ENCODE measurements at regions not wholly inside any gene's neighbourhood (a gene's known extent, or its start where the extent isn't known, plus 50 kb on each side); places are given as distances from the start of the nearest gene placed in this dataset.
A peak's percentile ranks its signal among the peaks of the same experiment; 100 is the strongest.
"Not testable (repeated sequence)": the region's sequence is repeated elsewhere in the genome, so short reads cannot be mapped to it uniquely, and the experiment has no call there.

- DNase-seq = no peak
These were observed 59.3 kb downstream of the EBLN2 start for GRCh38 chr3:73120710-73121109.

DNA sequence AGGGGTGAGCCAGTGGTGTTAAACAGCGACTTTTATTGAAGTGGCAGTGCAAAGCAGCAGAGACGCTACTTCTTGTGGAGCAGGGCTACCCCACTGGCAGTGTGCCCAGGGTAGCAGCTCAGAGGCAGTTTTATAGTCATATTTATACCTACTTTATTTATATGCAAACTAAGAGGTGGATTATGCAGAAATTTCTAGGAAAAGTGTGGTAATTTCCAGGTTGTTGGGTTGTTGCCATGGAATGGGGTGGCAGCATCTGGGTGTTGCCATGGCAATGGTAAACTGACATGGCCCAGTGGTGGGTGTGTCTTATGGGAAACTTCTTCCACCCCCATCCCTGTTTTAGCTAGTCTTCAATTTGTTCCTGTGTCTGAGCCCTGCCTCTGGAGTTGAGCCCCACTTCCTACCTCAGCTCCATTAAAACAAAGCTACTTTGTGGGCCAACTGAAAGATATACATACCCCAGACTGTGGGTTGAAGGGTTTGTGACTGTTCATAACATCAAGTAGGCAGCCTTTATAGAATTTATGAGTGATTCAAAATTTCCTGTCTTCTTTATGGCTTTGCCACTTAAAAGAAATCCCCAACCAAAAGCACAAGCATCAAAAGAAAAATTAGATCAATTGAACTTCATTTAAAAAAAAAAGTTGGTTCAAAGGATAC, 60.3 kb downstream of the EBLN2 start:
- DNase-seq = no peak

GRCh38 chr3:73134034-73134433, 72.6 kb downstream of the EBLN2 start:
- no peak for DNase-seq

DNA sequence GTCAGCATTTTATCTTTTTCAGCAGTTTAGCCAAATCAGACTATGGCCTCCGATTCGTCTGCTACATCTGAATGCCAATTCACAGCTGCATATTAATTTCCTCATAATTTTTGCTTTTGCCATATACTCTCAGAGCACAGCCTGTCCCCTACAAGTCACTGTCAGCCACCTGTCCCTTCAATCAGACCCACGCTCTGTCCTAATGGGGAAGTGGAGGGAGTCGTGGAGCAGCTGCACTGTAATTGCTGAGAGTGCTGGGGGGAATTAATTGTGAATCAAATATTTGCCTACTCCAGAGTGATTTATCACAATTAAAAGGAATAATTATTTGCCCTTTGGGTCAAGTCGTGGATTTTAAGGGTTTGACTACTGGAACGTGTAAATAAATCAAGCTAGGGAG, 75.5 kb downstream of the EBLN2 start:
- DNase-seq = peak; percentile 86

GRCh38 chr3:73137736-73138403, 76.4 kb downstream of the EBLN2 start:
- no peak for DNase-seq

- DNase-seq = no peak
These were observed 79.4 kb downstream of the EBLN2 start for GRCh38 chr3:73140772-73141442.

- DNase-seq = peak; percentile 66
These were observed 80.1 kb downstream of the EBLN2 start for GRCh38 chr3:73141525-73141924.

DNA sequence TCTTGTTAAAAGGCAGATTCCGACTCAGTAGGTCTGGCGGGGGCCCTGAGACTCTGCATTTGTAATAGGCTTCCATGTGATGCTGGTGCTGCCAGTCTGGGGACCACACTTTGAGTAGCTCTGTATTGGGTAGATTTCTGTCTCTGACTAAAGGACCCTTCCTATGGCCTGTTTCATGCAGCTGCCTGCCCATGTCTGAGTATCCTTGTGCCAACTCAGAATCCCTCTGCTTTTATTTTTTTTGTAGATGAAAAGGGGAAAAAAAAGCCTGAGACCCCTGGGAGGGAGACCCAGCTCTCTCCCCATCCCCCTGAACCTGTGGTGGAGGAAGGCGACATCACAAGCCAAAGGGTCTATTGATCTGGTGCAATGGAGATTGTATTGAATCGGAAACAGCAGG, 81.9 kb downstream of the EBLN2 start:
- DNase-seq = no peak

- peak; percentile 69 for DNase-seq
These were observed 82.4 kb downstream of the EBLN2 start for GRCh38 chr3:73143821-73144237.

GRCh38 chr3:73144276-73144675, 82.8 kb downstream of the EBLN2 start:
- no peak for DNase-seq

DNA sequence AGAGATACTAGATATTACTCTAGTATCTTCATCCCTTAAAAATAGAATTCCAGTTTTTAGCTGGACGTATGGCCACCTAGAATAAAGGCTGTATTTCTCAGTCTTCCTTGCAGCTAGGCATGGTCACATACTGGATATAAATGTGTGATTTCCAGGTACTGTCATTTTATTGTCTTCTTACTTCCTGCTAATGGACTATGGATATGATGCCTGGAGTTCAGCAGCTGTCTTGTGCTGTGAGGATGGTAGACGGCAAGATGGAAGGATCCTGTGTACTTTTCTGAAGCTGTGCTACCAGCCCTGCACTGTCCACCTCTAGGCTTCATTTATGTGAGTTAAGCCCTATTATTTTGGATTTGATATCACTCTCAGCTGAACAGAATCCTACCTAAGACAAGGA, 83.4 kb downstream of the EBLN2 start:
- no peak for DNase-seq

DNA sequence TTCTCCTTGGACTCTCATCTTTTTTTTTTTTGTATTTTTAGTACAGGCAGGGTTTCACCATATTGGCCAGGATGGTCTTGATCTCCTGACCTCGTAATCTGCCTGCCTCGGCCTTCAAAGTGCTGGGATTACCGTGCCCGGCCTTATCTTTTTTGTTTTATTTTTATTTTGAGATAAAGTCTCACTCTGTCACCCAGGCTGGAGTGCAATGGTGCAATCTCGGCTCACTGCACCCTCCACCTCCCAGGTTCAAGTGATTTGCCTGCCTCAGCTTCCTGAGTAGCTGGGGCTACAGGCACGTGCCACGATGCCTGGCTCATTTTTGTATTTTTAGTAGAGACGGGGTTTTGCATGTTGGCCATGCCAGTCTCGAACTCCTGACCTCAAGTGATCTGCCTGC, 86.0 kb downstream of the EBLN2 start:
- DNase-seq = not testable (repeated sequence)

DNA sequence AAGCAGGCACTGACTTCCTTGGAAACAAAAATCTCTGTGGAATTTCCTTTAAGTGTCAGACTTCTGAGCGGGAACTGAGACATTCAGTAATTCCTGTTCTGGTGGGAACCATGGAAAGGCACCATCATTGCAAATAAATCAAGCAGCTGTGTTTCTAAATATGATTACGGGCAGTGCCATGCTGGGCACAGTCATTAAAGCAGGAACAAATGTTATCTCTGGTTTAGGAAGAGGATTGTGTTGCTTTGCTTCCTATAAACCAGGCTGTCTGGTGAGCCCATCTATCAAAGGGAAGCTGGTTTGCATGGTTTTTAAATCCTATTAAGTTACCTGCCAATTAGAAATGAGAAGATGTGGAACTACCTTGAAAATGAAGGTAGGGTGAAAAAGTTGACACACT, 86.7 kb downstream of the EBLN2 start:
- peak; percentile 41 for DNase-seq

GRCh38 chr3:73148682-73149081, 87.2 kb downstream of the EBLN2 start:
- DNase-seq = peak; percentile 33

GRCh38 chr3:73150369-73151130, 89.1 kb downstream of the EBLN2 start:
- DNase-seq = no peak

- not testable (repeated sequence) for DNase-seq
These were observed 91.1 kb downstream of the EBLN2 start for GRCh38 chr3:73152571-73152970.

DNA sequence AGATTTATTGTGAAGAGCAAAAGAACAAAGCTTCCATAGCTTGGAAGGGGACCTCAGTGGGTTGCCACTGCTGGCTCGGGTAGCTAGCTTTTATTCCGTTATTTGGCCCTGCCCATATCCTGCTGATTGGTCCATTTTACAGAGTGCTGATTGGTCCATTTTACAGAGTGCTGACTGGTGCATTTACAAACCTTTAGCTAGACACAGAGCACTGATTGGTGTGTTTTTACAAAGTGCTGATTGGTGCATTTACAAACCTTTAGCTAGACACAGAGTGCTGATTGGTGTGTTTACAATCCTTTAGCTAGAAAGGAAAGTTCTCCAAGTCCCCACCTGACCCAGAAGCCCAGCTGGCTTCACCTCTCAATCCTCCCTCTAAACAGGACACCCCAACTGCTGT, 91.6 kb downstream of the EBLN2 start:
- not testable (repeated sequence) for DNase-seq

- DNase-seq = not testable (repeated sequence)
These were observed 92.8 kb downstream of the EBLN2 start for GRCh38 chr3:73154261-73154660.

DNA sequence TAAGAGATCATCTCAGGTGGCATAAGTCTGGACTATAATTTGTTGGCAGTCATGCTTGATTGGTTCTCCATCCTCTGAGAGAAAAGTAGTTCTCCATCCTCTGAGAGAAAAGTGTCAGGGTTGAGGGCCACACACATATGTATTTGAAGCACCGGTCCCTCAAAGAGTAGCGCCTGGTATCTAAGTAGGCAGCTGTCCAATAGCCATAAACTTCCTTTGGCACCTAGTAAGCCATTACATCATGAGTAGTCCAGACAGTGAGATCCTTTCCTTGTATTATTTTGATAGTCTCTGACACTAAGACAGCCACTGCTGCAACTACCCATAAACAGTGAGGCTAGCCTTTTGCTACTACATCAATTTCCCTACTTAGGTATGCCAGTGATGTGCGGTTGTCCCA, 94.0 kb downstream of the EBLN2 start:
- not testable (repeated sequence) for DNase-seq

GRCh38 chr3:73164622-73165021, 103.2 kb downstream of the EBLN2 start:
- no peak for DNase-seq

DNA sequence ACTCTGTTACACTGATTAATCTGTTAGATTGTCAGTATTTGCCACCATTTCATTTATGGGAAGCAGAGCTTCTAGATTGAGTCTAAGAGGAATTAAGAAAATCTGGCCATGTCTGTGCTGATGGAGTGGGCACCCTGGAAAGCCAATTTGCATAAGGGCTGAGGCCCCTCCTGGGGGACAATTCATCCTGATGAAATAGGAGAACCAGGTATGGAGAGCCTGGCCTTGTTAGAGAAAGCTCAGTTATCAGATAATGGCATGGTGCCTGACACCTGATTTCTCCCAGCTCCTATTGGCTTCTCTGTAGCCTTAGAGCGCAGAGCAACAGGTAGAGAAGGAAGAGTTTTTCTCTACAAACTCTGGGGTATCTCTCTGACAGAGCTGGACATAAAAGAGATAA, 114.2 kb downstream of the EBLN2 start:
- no peak for DNase-seq

GRCh38 chr3:73176941-73177340, 115.5 kb downstream of the EBLN2 start:
- DNase-seq = no peak

GRCh38 chr3:73177827-73178226, 116.4 kb downstream of the EBLN2 start:
- DNase-seq = no peak

Data from tongue (tissue), 1 donor.